ENCODE measurements at regions not wholly inside any gene's neighbourhood (a gene's known extent, or its start where the extent isn't known, plus 50 kb on each side); places are given as distances from the start of the nearest gene placed in this dataset.

GRCh38 chr9:17057729-17058128 lies 77.1 kb upstream of the CNTLN start:
- no peak for TF ChIP-seq REST (IDR thresholded peaks at IDR 0.05; ENCODE audit: low read depth)
- TF ChIP-seq EP300 (IDR thresholded peaks at IDR 0.05; ENCODE audit: borderline replicate concordance) = no peak
- TF ChIP-seq TAF1 (IDR thresholded peaks at IDR 0.05; ENCODE audit: low read depth) = no peak
- no peak for TF ChIP-seq ZBTB7A (IDR thresholded peaks at IDR 0.05; ENCODE audit: low read depth)
- no peak for TF ChIP-seq USF1 (IDR thresholded peaks at IDR 0.05)
- TF ChIP-seq EGR1 (IDR thresholded peaks at IDR 0.05) = no peak
- no peak for TF ChIP-seq RAD21 (IDR thresholded peaks at IDR 0.05; ENCODE audit: low read depth)
